CD4-positive, alpha-beta T cell (primary cell): ENCODE measurements at regions not wholly inside any gene's neighbourhood (a gene's known extent, or its start where the extent isn't known, plus 50 kb on each side); places are given as distances from the start of the nearest gene placed in this dataset.

Experiments
- ATAC-seq: fragments of 200-7000 bp; cut with Tn5 transposase; one replicate; pipeline ENCODE4 v1.10.0; 2022; ENCODE audit warnings: mild to moderate bottlenecking; ENCODE audit not compliant: poor library complexity
- CTCF ChIA-PET: fragments of 350-600 bp; sonication (Branson Sonifier 250); formaldehyde crosslinking; loops from one replicate; lab custom pipeline; 2021; ENCODE audit warnings: antibody characterized with exemption, inconsistent platforms; lab: Charles Lee
- POLR2A ChIA-PET: fragments of 350-600 bp; sonication (Branson Sonifier 250); formaldehyde crosslinking; loops from one replicate; lab custom pipeline; 2021; ENCODE audit warnings: antibody characterized with exemption, inconsistent platforms; lab: Charles Lee
- DNase-seq, 14 experiments: peaks; one replicate each; pipeline ENCODE4 v3.0.0-alpha.2; 2013 to 2020; ENCODE audit warnings: mixed read lengths in 2 of 14
- H3K27ac ChIP-seq, 2 donors: one replicate each; pipeline versions ENCODE4 v1.5.1 to v1.7.0; 2013; ENCODE audit warnings: low read length in 2 of 2, low read depth in 1 of 2, mild to moderate bottlenecking in 1 of 2
- H3K27me3 ChIP-seq, 2 experiments: 1 replicate in 1 of 2; 2 replicates in 1 of 2; pipeline versions ENCODE4 v1.6.1 to v1.7.0; 2013; ENCODE audit warnings: low read length in 2 of 2, control low read depth in 1 of 2, mild to moderate bottlenecking in 1 of 2, moderate library complexity in 1 of 2; ENCODE audit not compliant: insufficient read depth in 2 of 2, control insufficient read depth in 1 of 2
- H3K36me3 ChIP-seq: one replicate; pipeline ENCODE4 v1.6.1; 2013; ENCODE audit warnings: low read length, control low read depth; ENCODE audit not compliant: insufficient read depth
- H3K4me1 ChIP-seq: one replicate; pipeline ENCODE4 v1.6.1; 2013; ENCODE audit warnings: low read length, control low read depth; ENCODE audit not compliant: insufficient read depth
- H3K4me3 ChIP-seq: one replicate; pipeline ENCODE4 v1.5.1; 2013; ENCODE audit warnings: mild to moderate bottlenecking, low read length, moderate library complexity
- H3K9me3 ChIP-seq, 2 experiments: 1 replicate in 1 of 2; 2 replicates in 1 of 2; pipeline versions ENCODE4 v1.6.1 to v1.7.0; 2013; ENCODE audit warnings: low read length in 2 of 2, mild to moderate bottlenecking in 2 of 2, control low read depth in 1 of 2, moderate library complexity in 1 of 2; ENCODE audit not compliant: control insufficient read depth in 1 of 2, insufficient read depth in 1 of 2
- H3K27ac Mint-ChIP-seq: one replicate; pipeline ENCODE4 v1.8.0; 2020; ENCODE audit warnings: mixed read lengths
- H3K27me3 Mint-ChIP-seq: one replicate; pipeline ENCODE4 v1.8.0; 2021; ENCODE audit warnings: mixed read lengths
- H3K36me3 Mint-ChIP-seq: one replicate; pipeline ENCODE4 v1.8.0; 2021; ENCODE audit warnings: low read depth, mixed read lengths
- H3K4me1 Mint-ChIP-seq: one replicate; pipeline ENCODE4 v1.8.0; 2021; ENCODE audit warnings: low read depth, mixed read lengths
- H3K4me3 Mint-ChIP-seq: one replicate; pipeline ENCODE4 v1.8.0; 2020; ENCODE audit warnings: mild to moderate bottlenecking, mixed read lengths
- H3K9me3 Mint-ChIP-seq: one replicate; pipeline ENCODE4 v1.8.0; 2020; ENCODE audit warnings: mixed read lengths
- intact Hi-C, 2 experiments: fragments of 100-400 bp; cut with DNase I in 1 of 2; cut with micrococcal nuclease in 1 of 2; formaldehyde crosslinking; loops; one replicate each; pipeline versions ENCODE4 v1.15.1 to v1.9.0; 2023 to 2025; cut with DNase I, micrococcal nuclease
- TF ChIP-seq, protein P1 (sequence below): fragments of 200-600 bp; IDR thresholded peaks from one replicate; pipeline ENCODE4 v1.8.0; 2022; ENCODE audit warnings: antibody characterized with exemption, mild to moderate bottlenecking

DNA sequence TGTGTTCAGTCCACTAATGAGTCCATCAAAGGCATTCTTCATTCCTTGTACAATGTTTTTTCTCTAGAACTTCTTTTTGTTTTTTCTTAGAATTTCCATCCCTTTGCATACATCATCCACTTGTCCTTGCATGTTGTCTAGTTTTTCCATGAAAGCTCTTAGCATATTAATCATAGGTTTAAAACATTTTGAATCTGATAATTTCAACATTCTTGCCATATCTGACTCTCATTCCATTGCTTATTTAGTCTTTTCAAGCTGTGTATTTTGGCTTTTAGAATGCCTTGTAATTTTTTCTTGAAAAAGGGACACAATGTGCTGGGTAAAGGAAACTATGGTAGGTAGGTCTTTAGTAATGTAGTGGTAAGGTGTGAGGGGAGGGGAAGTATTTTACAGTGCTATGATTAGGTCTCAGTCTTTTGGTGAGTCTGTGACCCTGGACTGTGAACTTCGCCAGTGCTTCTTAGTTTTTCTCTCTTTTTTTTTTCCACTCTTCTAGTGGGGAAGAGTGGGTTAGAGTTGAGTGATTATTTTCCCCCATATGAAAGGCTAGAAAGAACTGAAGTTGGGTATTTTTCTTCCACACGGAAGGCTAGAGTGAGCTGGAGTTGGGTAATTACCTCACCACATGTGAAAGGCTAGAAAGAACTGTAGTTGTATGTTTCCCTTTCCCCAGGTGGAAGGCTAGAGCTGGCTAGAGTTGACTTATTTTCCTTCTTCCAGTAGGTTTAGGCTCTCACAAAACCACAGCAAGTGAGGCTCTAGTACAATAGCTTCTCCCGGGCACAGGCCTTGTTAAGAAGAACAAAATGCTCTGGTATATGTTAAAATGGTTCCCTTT is 172.1 kb downstream of the SNX18 start:
- DNase-seq (no peak), ATAC-seq (no peak)
- Histone ChIP-seq H3K9me3 (no peaks in the 10 kb centered on the region), H3K36me3 (no peaks in the 10 kb centered on the region), H3K27me3 (no peaks in the 10 kb centered on the region), H3K4me1 (no peaks in the 10 kb centered on the region), H3K4me3 (no peak overlapping the region), H3K27ac (no peak overlapping the region)
- ChIA-PET CTCF (no interaction called here), POLR2A (interaction anchor here (0.8 kb wide), 1 partner anchor 1272 kb away, joined by 5 read pairs; no protein-coding TSS in a partner anchor)
- H3K9me3 Mint-ChIP-seq: peaks cover 5% of the 10 kb centered on the region
- H3K27me3 Mint-ChIP-seq: no peaks in the 10 kb centered on the region
- H3K4me3 Mint-ChIP-seq: no peak overlapping the region
- intact Hi-C loops: no loop called here
- no peaks in the 10 kb centered on the region for H3K4me1 Mint-ChIP-seq
- TF ChIP-seq, protein P1, sequence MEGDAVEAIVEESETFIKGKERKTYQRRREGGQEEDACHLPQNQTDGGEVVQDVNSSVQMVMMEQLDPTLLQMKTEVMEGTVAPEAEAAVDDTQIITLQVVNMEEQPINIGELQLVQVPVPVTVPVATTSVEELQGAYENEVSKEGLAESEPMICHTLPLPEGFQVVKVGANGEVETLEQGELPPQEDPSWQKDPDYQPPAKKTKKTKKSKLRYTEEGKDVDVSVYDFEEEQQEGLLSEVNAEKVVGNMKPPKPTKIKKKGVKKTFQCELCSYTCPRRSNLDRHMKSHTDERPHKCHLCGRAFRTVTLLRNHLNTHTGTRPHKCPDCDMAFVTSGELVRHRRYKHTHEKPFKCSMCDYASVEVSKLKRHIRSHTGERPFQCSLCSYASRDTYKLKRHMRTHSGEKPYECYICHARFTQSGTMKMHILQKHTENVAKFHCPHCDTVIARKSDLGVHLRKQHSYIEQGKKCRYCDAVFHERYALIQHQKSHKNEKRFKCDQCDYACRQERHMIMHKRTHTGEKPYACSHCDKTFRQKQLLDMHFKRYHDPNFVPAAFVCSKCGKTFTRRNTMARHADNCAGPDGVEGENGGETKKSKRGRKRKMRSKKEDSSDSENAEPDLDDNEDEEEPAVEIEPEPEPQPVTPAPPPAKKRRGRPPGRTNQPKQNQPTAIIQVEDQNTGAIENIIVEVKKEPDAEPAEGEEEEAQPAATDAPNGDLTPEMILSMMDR: no peak
- H3K27ac Mint-ChIP-seq: no peak overlapping the region
- no peaks in the 10 kb centered on the region for H3K36me3 Mint-ChIP-seq

DNA sequence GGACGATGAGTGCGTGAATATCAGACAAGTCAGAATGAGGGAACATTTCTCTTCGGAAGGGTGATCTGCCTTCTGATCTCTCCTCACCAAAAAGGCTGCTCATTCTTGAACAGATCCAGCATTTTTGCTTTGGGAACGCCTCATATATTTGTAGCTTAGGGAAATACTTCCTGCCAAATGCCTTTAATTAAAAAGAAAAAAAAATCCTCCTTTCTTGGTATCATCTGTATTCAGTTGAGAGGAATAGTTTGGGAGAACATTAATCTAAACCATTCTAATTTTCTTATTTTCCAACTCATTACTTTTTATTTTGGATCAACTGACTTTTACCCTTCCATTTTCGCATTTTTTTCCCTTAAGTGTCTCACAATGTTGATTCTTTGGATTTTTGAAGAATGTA is 163.4 kb downstream of the SNX18 start:
- TF ChIP-seq, protein P1: no peak
- DNase-seq: no peak
- H3K27ac Mint-ChIP-seq: no peak overlapping the region
- peaks cover under 1% of the 10 kb centered on the region for H3K4me1 Mint-ChIP-seq
- intact Hi-C loops: no loop called here
- H3K36me3 Mint-ChIP-seq: no peaks in the 10 kb centered on the region
- POLR2A ChIA-PET: no interaction called here
- Histone ChIP-seq H3K27ac (no peak overlapping the region), H3K4me3 (no peak overlapping the region), H3K4me1 (no peaks in the 10 kb centered on the region), H3K36me3 (no peaks in the 10 kb centered on the region), H3K9me3 (no peaks in the 10 kb centered on the region), H3K27me3 (no peaks in the 10 kb centered on the region)
- CTCF ChIA-PET: no interaction called here
- no peaks in the 10 kb centered on the region for H3K27me3 Mint-ChIP-seq
- H3K4me3 Mint-ChIP-seq: no peak overlapping the region
- no peaks in the 10 kb centered on the region for H3K9me3 Mint-ChIP-seq
- no peak for ATAC-seq

DNA sequence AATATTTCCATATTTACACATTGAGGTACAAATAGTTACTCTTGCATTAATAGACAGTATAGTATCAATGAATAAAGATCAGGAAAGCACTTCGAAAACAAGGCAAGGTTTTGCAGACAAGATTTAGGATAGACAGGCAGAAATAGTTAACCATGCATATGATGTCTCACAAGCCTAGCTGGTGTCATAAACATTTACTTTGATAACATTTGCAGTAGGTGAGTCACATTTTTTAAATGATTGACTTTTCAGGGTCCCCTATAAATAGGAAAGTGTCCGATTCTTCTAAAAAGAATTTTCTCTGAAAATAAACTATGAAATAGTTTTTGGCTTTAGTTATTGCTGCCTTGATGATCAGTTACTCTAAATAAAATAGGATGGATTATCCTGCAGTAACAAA is 162.1 kb downstream of the SNX18 start:
- no peaks in the 10 kb centered on the region for H3K27me3 Mint-ChIP-seq
- H3K36me3 Mint-ChIP-seq: no peaks in the 10 kb centered on the region
- POLR2A ChIA-PET: no interaction called here
- no peak for DNase-seq
- TF ChIP-seq, protein P1: no peak
- H3K36me3 ChIP-seq: no peaks in the 10 kb centered on the region
- intact Hi-C loops: loop anchor here in 1 of 2 experiments (5.0 kb wide), 1 partner anchor 97 kb away; no protein-coding TSS in a partner anchor
- H3K27me3 ChIP-seq: no peaks in the 10 kb centered on the region
- H3K9me3 ChIP-seq: no peaks in the 10 kb centered on the region
- H3K27ac ChIP-seq: no peak overlapping the region
- H3K4me3 ChIP-seq: no peak overlapping the region
- H3K27ac Mint-ChIP-seq: no peak overlapping the region
- no peak overlapping the region for H3K4me3 Mint-ChIP-seq
- H3K9me3 Mint-ChIP-seq: no peaks in the 10 kb centered on the region
- CTCF ChIA-PET: no interaction called here
- H3K4me1 ChIP-seq: peaks cover 3% of the 10 kb centered on the region
- H3K4me1 Mint-ChIP-seq: peaks cover 10% of the 10 kb centered on the region
- no peak for ATAC-seq
